Panc1 (cell line): ENCODE measurements at regions not wholly inside any gene's neighbourhood (a gene's known extent, or its start where the extent isn't known, plus 50 kb on each side); places are given as distances from the start of the nearest gene placed in this dataset.

Experiments
- ATAC-seq: fragments of 200-7000 bp; cut with Tn5 transposase; 2 replicates; pipeline ENCODE4 v1.9.1; 2020; ENCODE audit warnings: mild to moderate bottlenecking, moderate library complexity
- BruUV-seq: library from RNA; stranded (reverse); fragments of 400-500 nt; replicated peaks from 2 replicates; lab custom pipeline; 2021; lab: Mats Ljungman, UMichigan
- CTCF ChIA-PET: fragments of 300-600 bp; sonication (Branson Sonifier 250); formaldehyde crosslinking; loops from one replicate; lab custom pipeline; 2022; ENCODE audit warnings: antibody characterized with exemption; lab: Charles Lee
- POLR2A ChIA-PET: fragments of 300-600 bp; sonication (Branson Sonifier 250); formaldehyde crosslinking; loops from one replicate; lab custom pipeline; 2022; ENCODE audit warnings: antibody characterized with exemption; lab: Charles Lee
- DNase-seq: peaks from one replicate; pipeline ENCODE4 v3.0.0-alpha.2; 2010; ENCODE audit warnings: low read depth, low spot score
- H3K27ac ChIP-seq: 2 replicates; pipeline ENCODE4 v1.5.1; 2011; ENCODE audit warnings: mild to moderate bottlenecking, low read length, inconsistent platforms
- H3K27me3 ChIP-seq: fragments of 200-500 bp; sonication (Bioruptor generic); 2 replicates; pipeline ENCODE4 v1.6.0; 2014; ENCODE audit warnings: low read length, inconsistent platforms; ENCODE audit not compliant: control insufficient read depth, insufficient read depth
- H3K36me3 ChIP-seq: fragments of 200-500 bp; sonication (Bioruptor generic); 2 replicates; pipeline ENCODE4 v1.5.1; 2014; ENCODE audit warnings: inconsistent platforms, mild to moderate bottlenecking, low read length, moderate library complexity; ENCODE audit not compliant: control insufficient read depth, insufficient read depth
- H3K4me1 ChIP-seq: 2 replicates; pipeline ENCODE4 v1.5.1; 2011; ENCODE audit warnings: inconsistent platforms, mild to moderate bottlenecking, low read length, moderate library complexity; ENCODE audit not compliant: control insufficient read depth, insufficient read depth
- H3K4me3 ChIP-seq, 2 experiments: 2 replicates each; pipeline ENCODE4 v1.5.1; 2011 to 2012; ENCODE audit warnings: low read depth in 2 of 2, low read length in 2 of 2, mild to moderate bottlenecking in 2 of 2, inconsistent platforms in 1 of 2, moderate library complexity in 1 of 2
- H3K9me3 ChIP-seq: fragments of 200-500 bp; sonication (Bioruptor generic); 2 replicates; pipeline ENCODE4 v1.5.1; 2014; ENCODE audit warnings: low read depth, mild to moderate bottlenecking, inconsistent platforms, low read length, moderate library complexity; ENCODE audit not compliant: control insufficient read depth, insufficient read depth
- POLR2AphosphoS5 ChIP-seq: IDR thresholded peaks from 2 replicates; pipeline ENCODE4 v1.6.1; 2012; ENCODE audit warnings: mild to moderate bottlenecking, low read depth, low read length, moderate library complexity
- SIN3A ChIP-seq: IDR thresholded peaks from 2 replicates; pipeline ENCODE4 v1.6.1; 2012; ENCODE audit warnings: low read depth, mild to moderate bottlenecking, low read length, moderate library complexity, borderline replicate concordance; ENCODE audit not compliant: insufficient read depth
- TCF7L2 ChIP-seq: IDR thresholded peaks from 2 replicates; pipeline ENCODE4 v1.6.1; 2011; ENCODE audit warnings: mild to moderate bottlenecking, low read depth, low read length, inconsistent platforms
- in situ Hi-C: cut with HindIII; loops from 2 replicates; pipeline ENCODE4 v1.10.0; 2016; ENCODE audit warnings: low sequenced_read_pairs, low pct_unique_long_range_greater_than_20kb
- intact Hi-C: fragments of 100-400 bp; cut with micrococcal nuclease; formaldehyde crosslinking; loops from one replicate; pipeline ENCODE4 v1.10.0; 2022; ENCODE audit not compliant: unreplicated experiment
- TF ChIP-seq, protein P1 (sequence below), 2 experiments: IDR thresholded peaks; 2 replicates each; pipeline ENCODE4 v1.6.1; 2011 to 2012; ENCODE audit warnings: low read depth in 2 of 2, control low read depth in 1 of 2, low read length in 1 of 2, mild to moderate bottlenecking in 1 of 2, moderate library complexity in 1 of 2; ENCODE audit not compliant: insufficient read depth in 1 of 2
- TF ChIP-seq, protein P2 (sequence below): fragments of 450-650 bp; IDR thresholded peaks from 2 replicates; pipeline ENCODE4 v1.5.1; 2017; ENCODE audit warnings: mild to moderate bottlenecking

DNA sequence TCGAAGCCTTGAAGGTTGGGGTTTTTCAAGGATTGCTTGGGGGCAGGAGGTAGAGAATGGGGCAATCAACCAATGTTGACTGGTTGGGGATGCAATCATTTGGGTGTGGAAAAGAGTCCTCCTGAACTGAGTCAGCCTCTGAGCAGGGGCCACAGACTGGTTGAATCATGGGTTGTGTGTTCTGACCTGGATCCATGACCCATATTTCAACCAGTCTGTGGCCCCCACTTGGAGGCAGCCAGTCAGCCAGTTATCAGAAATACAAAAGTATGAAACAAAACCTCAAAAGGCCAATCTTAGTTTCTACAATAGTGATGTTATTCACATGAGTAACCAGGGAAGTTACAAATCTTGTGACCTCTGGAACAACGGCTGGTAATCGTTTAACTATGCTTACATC, 81.4 kb upstream of the RANBP6 start:
- Histone ChIP-seq H3K4me3 (no peak overlapping the region), H3K36me3 (no peaks in the 10 kb centered on the region), H3K27ac (no peak overlapping the region), H3K9me3 (no peaks in the 10 kb centered on the region), H3K27me3 (no peaks in the 10 kb centered on the region), H3K4me1 (no peaks in the 10 kb centered on the region)
- DNase-seq: no peak
- no peak for ATAC-seq
- ChIA-PET CTCF (no interaction called here), POLR2A (no interaction called here)
- no peak for TF ChIP-seq TCF7L2
- in situ Hi-C loops: no loop called here
- intact Hi-C loops: no loop called here
- BruUV-seq: no TSS peak

DNA sequence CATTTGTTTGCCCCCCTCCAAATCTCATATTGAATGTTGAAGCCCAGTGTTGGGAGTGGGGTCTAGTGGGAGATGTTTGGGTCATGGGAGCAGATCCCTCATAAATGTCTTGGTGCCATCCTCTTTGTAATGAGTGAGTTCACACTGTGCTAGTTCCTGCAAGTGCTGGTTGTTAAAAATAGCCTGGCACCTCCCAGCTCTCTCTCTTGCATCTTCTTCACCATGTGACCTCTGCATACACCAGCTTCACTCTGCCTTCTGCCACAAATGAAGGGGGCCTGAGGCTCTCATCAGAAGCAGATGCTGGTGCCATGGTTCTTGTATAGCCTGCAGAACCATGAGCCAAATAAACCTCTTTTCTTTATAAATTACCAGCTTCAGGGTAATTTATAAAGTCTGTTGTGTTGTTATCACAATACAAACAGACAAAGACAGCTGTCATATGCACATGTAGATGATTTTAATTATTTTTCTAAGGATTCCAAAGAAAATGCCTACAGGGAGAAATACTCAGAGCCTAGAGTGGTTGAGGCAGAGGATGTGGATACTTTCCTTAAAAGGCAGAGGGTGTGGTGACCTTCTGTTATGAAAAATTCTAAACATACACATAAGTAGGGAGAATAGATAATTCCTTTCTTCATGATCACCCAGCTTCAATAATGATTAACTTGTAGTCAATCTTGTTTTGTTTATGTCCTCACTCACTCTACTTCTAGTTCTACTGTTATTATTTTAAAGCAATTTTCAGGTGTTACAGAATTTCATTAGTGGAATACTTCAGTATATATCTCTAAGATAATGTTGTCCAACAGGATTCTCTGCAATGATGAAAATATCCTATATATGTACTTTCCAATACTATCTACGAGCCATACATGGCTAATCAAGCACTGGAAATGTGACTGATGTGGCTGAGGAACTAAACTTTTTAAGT, 75.1 kb upstream of the RANBP6 start:
- in situ Hi-C loops: no loop called here
- no TSS peak for BruUV-seq
- TF ChIP-seq, protein P1, sequence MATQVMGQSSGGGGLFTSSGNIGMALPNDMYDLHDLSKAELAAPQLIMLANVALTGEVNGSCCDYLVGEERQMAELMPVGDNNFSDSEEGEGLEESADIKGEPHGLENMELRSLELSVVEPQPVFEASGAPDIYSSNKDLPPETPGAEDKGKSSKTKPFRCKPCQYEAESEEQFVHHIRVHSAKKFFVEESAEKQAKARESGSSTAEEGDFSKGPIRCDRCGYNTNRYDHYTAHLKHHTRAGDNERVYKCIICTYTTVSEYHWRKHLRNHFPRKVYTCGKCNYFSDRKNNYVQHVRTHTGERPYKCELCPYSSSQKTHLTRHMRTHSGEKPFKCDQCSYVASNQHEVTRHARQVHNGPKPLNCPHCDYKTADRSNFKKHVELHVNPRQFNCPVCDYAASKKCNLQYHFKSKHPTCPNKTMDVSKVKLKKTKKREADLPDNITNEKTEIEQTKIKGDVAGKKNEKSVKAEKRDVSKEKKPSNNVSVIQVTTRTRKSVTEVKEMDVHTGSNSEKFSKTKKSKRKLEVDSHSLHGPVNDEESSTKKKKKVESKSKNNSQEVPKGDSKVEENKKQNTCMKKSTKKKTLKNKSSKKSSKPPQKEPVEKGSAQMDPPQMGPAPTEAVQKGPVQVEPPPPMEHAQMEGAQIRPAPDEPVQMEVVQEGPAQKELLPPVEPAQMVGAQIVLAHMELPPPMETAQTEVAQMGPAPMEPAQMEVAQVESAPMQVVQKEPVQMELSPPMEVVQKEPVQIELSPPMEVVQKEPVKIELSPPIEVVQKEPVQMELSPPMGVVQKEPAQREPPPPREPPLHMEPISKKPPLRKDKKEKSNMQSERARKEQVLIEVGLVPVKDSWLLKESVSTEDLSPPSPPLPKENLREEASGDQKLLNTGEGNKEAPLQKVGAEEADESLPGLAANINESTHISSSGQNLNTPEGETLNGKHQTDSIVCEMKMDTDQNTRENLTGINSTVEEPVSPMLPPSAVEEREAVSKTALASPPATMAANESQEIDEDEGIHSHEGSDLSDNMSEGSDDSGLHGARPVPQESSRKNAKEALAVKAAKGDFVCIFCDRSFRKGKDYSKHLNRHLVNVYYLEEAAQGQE (IDR thresholded peaks at IDR 0.05; ENCODE audit: insufficient read depth in 1 of 2, low read depth in 2 of 2, low read length in 1 of 2): no peak
- TF ChIP-seq SIN3A: no peak
- TF ChIP-seq, protein P2, sequence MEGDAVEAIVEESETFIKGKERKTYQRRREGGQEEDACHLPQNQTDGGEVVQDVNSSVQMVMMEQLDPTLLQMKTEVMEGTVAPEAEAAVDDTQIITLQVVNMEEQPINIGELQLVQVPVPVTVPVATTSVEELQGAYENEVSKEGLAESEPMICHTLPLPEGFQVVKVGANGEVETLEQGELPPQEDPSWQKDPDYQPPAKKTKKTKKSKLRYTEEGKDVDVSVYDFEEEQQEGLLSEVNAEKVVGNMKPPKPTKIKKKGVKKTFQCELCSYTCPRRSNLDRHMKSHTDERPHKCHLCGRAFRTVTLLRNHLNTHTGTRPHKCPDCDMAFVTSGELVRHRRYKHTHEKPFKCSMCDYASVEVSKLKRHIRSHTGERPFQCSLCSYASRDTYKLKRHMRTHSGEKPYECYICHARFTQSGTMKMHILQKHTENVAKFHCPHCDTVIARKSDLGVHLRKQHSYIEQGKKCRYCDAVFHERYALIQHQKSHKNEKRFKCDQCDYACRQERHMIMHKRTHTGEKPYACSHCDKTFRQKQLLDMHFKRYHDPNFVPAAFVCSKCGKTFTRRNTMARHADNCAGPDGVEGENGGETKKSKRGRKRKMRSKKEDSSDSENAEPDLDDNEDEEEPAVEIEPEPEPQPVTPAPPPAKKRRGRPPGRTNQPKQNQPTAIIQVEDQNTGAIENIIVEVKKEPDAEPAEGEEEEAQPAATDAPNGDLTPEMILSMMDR: no peak
- TF ChIP-seq TCF7L2: no peak
- no peak for TF ChIP-seq POLR2AphosphoS5
- Histone ChIP-seq H3K27me3 (no peaks in the 10 kb centered on the region), H3K36me3 (no peaks in the 10 kb centered on the region), H3K27ac (no peak overlapping the region), H3K9me3 (no peaks in the 10 kb centered on the region), H3K4me3 (no peak overlapping the region), H3K4me1 (no peaks in the 10 kb centered on the region)
- CTCF ChIA-PET: interaction anchor here (0.6 kb wide), 1 partner anchor 43 kb away, joined by 3 read pairs; no protein-coding TSS in a partner anchor
- POLR2A ChIA-PET: no interaction called here
- DNase-seq (no peak), ATAC-seq (no peak)
- intact Hi-C loops: no loop called here

DNA sequence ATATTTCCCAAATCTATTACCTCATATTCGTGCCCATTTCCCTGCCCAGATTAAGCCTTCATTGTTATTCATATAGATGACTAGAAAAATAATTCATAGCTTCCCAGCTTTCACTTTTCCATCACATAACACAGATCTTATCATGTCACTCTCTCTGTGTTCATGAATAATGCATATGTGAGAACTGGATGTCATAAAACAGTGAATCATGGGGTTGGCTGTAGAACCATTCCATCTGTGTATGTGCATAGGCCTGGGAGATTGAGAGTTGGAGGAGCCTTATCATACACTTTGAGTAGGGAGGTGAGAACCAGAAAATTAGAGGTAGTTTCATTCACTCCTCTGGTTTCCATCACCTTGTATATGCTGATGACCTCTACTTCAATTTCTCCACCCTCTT, 73.9 kb upstream of the RANBP6 start:
- TF ChIP-seq SIN3A (no peak), POLR2AphosphoS5 (no peak), TCF7L2 (no peak)
- TF ChIP-seq, protein P2: no peak
- TF ChIP-seq, protein P1 (IDR thresholded peaks at IDR 0.05; ENCODE audit: insufficient read depth in 1 of 2, low read depth in 2 of 2, low read length in 1 of 2): no peak
- CTCF ChIA-PET: no interaction called here
- POLR2A ChIA-PET: no interaction called here

More for the DNA sequence above, 73.9 kb upstream of the RANBP6 start:
- in situ Hi-C loops: no loop called here
- BruUV-seq: no TSS peak
- DNase-seq: no peak
- Histone ChIP-seq H3K4me3 (no peak overlapping the region), H3K27me3 (no peaks in the 10 kb centered on the region), H3K9me3 (no peaks in the 10 kb centered on the region), H3K36me3 (no peaks in the 10 kb centered on the region), H3K4me1 (no peaks in the 10 kb centered on the region), H3K27ac (no peak overlapping the region)
- no peak for ATAC-seq
- intact Hi-C loops: no loop called here
